Activated effector memory CD4-positive, alpha-beta T cell treated with anti-CD3 and anti-CD28 coated beads, Interleukin-2, amount 50 U/mL, for 16 hours (primary cell): ENCODE measurements at regions not wholly inside any gene's neighbourhood (a gene's known extent, or its start where the extent isn't known, plus 50 kb on each side); places are given as distances from the start of the nearest gene placed in this dataset.

Experiments used
- DNase-seq: peaks from one replicate; pipeline ENCODE4 v3.0.0-alpha.2; 2020

DNA sequence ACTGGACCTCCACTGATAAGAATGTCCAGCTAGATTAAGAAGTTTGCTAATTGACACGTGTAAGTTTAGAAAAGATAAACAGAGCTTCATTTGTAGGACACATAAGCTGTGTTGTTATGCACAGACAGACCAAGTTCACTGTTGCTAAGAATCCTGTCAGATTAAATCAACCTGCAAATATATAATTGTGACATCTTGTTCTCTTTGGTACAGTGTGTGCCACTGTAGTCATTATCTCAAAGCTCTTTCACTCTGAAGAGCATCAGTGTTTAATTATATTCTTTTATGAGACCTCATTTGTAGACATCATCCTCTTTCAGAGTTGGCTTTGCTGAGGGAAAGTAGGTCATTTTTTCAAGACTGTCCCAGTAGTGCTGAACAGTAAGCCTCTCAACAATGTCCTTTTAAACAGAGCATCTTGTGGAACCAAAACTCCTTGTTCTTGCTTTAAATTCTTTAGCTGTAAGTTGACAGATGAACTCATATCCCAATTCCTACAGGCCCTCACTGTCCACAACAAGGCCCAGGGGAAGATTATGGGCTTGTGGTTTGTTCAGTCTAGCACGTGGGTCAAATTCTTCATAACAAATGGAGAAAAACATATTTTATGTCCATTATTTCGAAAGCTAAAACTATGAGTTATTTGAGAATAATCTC lies 252.4 kb downstream of the HDGFL1 start:
- DNase-seq: no peak

- no peak for DNase-seq
Observed at GRCh38 chr6:22825210-22825609, 255.8 kb downstream of the HDGFL1 start.

- no peak for DNase-seq
Observed at GRCh38 chr6:22826961-22827360, 257.6 kb downstream of the HDGFL1 start.

- DNase-seq: no peak
Observed at GRCh38 chr6:22827760-22828159, 258.4 kb downstream of the HDGFL1 start.

- no peak for DNase-seq
Observed at GRCh38 chr6:22828179-22829062, 259.1 kb downstream of the HDGFL1 start.

DNA sequence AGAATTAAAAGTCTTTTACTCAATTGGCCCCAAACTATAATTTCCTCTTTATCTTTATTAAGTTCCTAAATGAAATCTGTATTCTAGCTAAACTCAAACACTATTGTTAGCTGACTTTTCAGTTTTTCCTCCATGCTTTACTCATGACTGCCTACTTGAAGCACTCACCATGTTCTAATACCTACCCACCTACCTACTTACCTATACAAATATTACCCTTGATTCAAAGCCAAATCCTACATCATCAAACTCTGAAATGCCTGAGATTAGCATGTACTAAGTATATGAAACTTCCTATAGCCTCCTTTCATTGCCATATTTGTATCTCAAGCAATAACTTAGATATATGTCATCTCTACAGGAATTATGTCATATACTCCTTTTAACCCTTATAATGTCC lies 259.7 kb downstream of the HDGFL1 start:
- no peak for DNase-seq

- DNase-seq: no peak
Observed at GRCh38 chr6:22830463-22830862, 261.1 kb downstream of the HDGFL1 start.

DNA sequence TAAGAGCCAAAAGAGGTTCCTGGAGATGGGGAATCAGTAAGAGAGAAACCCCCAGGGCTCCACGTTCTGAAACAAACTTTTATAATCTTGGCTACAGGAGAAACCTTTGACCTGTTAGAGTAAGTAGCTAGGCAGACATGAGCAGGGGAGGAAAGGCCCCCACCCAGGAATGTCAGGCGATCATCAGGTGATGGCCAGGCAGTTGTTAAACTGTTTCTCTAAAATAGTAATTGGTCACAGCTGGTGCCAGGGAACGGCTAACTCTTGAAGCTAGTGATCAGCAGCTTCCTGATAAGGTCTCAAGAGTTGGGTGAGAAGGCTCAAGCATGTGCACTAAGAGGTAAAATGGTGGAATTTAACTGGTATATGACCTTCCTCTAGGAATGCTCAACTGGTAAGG lies 263.8 kb downstream of the HDGFL1 start:
- DNase-seq: no peak

DNA sequence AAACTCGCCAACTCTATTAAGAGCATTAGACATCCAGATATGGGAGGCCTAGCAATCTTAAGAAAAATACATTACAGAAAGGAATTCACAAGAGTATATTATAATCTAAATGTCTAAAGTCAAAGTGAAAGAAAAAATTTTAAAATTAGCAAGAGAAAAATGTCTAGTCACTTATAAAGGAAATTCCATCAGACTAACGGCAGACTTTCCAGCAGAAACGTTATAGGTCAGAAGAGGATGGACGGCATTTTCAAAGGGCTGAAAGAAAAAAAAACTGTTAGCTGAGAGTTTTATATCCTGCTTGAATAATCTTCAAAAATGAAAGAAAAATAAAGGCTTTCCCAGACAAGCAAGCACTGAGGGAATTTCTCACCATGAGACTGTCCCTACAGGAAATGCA lies 269.0 kb downstream of the HDGFL1 start:
- no peak for DNase-seq

DNA sequence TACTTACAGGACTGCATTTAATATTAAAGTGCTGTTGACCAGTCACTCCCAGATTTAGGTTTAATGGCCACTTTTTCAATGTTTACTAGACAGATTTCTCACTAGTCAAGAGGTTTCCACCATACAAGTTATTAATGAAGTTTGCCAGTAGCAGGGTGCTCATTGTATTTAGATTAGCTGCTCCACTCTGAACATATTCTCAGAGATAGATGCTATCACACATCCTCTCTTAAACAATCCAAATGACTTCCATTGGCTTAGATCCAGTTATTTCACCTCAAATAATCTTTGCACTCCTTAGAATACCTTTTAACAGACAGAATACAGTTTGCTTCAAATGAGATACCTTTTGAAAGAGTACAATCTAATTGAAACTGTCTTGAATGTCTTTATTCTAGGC lies 276.1 kb downstream of the HDGFL1 start:
- no peak for DNase-seq

DNA sequence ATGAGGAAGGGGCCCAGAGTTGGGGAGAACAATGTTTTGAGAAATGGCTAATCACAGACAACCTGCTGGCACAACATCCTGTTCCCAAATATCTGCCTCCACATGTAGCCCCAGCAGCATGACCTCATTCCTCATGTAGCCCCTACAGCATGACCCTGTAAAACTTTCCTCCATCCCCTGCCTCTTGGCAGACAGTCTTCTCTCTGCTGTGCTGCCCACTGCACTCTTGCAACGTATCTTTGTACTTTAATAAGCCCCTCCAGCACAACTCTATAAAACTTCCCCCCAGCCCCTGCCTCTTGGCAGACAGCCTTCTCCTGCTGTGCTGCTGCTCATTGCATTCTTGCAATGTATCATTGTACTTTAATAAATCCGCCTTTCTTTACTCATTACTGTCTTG lies 278.8 kb downstream of the HDGFL1 start:
- no peak for DNase-seq

GRCh38 chr6:22849921-22850320 lies 280.6 kb downstream of the HDGFL1 start:
- DNase-seq: no peak

DNA sequence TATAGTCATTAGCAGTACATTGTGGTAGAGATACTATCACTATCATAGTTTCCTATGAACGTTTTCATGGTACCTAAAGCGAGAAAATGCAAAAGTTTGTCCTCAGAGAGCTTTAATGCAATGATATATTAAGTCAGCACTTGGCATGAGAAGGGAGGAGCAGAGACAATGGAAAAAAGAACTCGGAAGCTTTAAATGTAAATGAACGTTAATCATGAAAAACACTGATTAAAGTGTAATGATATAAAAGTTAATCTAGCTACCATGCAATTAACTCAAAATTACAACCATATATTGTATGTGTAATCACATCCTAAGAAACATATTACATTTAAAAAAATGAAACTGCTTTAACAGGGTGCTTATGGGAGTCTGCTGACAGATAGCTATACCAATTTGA lies 282.7 kb downstream of the HDGFL1 start:
- DNase-seq: no peak

DNA sequence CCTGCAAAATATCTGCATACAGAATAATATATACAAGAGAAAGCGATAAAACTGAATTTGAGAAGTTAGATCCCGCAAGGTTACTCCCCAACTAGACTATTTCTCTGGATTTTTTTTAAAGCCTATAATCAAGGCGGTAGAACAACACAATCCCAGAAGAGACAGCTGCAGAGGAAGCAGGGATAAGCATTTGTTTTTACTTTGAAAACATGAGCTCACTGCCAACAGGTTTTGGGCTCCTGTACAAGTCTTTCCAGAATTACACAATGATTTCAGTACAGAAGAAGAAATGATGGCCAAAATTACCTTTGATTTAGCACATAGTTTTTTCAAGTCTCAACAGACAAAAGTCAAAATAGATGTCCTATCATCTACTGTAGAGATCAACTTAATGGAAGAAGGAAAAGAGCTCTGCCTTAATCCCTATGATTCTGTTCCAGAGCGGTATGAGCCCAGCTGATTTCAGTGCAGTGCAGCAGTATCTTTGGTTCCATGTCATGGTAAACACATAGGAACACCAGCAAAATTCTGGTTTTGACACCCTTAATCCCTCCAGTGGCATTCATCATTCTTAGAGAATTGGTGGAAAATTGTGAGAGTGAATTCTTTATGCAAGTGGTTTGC lies 304.3 kb downstream of the HDGFL1 start:
- DNase-seq: no peak

DNA sequence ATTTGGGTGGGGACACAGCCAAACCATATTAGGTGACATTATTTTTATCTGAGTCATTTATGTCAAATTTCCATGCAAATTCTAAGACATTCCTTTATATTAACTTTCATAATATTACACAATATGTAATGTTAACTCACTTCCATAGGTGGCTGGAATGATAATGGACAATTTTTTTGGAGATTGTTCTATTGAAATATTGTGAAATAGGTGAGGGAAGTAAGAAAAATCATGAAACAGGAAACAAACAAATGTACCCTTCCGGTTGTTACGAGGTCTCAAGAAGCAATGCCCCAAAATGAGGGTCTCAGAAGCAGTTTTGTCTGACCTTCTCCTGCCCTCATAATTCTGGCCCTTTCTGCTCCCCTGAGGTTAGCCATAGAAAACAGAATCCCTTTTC lies 306.5 kb downstream of the HDGFL1 start:
- DNase-seq: no peak

DNA sequence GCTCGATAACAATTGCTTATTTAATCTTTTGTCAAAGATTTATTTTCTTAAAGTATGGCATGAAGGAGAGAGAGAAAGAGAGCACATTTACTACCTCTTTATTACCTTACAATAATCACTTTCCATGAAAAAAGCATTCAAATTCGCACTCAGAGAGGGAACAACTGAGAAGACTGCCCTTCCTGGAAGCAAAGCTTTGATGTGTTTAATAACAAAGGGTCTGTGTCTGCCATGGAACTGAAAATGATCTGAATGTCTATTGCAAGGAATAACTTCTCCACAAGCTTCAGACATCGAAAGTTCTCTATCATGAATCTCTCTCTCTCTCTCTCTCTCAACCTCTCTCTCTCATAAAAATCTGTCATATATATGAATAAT lies 308.9 kb downstream of the HDGFL1 start:
- no peak for DNase-seq

GRCh38 chr6:22878706-22879105 lies 309.3 kb downstream of the HDGFL1 start:
- no peak for DNase-seq

DNA sequence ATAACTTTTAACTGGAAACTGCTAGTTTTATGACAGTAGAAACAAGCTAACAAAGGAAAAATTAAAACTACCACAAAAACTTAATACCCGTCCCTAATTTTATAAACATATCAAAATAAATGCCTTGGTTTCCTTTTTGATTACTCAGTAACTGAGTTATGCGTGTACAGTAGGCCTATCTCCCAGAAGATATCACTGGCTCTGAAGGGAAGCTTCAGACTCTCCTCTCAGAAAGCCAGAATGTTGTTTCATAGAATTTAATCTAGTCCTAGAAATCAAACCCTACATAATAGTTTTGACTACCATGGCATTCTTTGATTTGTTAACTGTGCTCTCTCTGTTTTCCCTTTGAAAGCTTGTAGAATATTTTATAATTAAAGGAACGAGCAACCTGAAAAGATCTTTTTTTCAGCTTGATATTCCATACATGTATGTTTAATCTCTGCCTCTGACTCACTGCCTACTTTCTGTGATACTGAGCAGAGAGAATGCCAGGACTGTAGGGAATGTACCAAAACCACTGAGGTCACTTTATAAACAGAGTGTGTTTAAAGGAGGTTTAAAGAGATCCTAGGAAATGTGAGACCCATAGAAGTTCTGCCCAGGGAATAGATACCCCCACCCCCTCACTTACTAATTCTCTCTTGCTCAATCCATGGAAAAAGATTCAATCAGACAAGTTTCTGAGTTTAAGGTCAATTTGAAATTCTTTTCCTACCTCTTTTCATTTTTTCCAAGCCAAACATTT lies 311.5 kb downstream of the HDGFL1 start:
- no peak for DNase-seq

DNA sequence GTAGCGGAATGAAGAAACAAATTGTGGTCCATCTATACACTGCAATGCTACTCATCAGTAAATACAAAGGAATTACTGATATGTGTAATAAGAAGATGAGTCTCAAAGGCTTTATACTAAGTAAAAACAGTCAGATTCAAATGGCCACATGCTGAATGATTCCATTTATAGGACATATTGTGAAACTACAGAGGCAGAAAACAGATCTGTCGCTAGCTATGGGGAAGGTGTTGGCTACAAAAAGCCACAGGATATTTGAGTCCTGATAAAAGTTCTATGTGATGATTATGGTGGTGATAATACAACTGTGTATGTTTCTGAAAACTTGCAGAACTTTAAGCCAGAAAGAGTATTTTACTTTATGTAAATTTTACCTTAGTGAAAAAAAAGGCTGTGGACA lies 313.2 kb downstream of the HDGFL1 start:
- DNase-seq: no peak

DNA sequence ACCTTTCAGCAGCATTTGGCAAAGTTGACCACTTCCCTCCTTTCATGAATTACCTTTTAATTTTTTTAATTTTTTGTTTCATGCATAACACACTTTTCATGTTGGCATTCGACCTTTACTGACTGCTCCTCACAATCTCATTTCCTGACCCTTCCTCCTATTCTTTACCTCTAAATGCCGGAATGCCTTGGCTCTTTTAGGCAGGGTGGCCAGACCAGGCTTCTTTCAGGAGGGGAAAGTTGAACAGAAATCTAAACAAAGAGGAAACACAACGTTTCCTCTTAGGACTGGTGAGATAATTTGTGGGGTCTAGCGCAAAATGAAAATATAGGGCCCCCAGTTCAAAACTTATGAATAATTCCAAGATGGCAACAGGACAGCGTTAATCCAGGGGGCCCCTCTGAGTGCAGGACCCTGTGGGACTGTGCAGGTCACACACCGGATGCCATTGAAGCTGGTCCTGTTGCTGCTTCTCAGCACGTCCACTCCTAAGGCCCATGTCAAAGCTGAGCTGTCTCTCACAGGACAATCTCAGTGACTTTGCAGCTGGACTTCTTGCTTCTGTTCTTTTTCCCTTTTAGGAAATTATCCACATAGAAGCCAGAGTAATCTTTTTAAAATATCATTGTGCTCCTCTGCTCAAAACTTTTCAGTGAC lies 313.8 kb downstream of the HDGFL1 start:
- no peak for DNase-seq

- no peak for DNase-seq
Observed at GRCh38 chr6:22884456-22884855, 315.1 kb downstream of the HDGFL1 start.

DNA sequence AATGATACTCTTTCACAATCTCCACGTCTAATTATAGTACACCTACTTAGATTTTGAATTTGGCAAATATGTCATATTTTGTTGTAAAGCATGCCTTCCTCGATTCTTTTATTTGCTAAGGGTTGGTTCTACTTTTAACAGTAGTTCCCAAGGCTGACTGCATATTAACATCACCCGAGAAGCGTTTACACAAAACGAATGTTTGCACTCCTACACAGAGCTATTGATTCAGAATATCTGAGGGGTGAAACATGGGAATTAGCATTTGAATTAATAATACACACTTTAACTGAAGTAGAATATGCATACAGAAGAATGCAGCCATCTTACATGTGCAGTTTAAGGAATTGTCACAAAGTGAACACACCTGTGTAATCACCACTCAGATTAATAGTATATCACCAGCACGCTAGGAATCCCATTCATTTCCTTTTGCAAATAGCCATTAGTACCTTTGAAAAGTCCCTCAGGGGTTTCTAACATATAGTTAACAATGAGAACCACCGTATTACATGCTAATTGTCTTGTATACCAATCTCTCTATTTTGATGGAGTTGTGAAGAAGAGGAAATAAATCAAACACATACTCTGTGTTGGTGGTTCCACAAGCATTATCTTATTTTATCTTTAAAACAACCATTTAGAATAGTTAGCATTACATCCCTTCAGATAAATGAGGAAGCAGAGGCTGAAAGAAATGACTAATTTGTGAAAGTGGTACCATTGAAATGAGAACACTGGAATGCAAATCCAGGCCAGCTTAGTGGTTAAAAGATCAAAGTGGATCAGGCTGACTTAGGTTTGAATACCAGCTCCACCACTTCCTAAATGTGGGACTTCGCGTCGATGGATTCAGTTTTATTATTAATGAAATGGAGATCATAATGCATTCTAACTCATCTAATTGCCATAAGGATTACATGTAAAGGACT lies 317.6 kb downstream of the HDGFL1 start:
- DNase-seq: no peak
